ENCODE measurements at regions not wholly inside any gene's neighbourhood (a gene's known extent, or its start where the extent isn't known, plus 50 kb on each side); places are given as distances from the start of the nearest gene placed in this dataset.

GRCh38 chr18:72180689-72181088, 363.5 kb downstream of the CBLN2 start:
- no peak for TF ChIP-seq CTCF (conservative IDR thresholded peaks at IDR 0.05; ENCODE audit: low read depth, low read length)
- no peak overlapping the region for H3K4me3 ChIP-seq (ENCODE audit: low read depth, low read length)
- DNase-seq (ENCODE audit: low read depth), result no peak

DNA sequence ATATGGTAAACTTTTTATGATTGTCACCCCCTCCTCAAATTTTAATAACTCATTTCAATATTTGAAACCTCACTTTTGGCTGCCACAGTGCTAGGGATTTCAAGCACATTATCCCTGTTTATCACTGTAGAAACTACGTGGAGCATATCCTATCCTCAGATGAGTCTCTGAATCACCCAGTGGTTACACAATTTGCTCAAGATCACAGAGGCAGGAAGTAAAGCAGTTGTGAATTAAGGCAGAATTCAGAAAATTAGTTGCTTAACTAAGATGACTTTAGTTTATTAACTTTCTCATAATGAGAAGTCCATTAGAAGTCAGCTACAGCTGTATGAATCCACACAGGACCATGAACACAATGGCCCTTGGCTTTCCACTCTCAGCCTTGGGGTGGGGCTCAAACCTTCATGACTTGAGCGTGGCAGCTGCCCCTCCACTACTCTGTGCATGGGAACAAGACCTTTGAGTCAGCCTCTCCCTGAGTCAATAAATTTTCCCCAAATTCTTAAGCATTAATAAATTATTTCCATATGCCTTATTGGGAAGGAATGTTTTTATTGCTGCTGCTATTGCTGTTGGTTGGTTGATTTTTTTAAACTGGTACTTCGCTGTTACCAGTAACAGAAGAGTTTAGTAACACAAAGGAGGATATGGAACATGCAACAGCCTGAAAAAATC, 369.0 kb downstream of the CBLN2 start:
- H3K4me3 ChIP-seq (ENCODE audit: low read depth, low read length), result no peak overlapping the region
- DNase-seq (ENCODE audit: low read depth), result peak; percentile 2

GRCh38 chr18:72171596-72171995, 372.5 kb downstream of the CBLN2 start:
- no peak for DNase-seq (ENCODE audit: low read depth)
- no peak for TF ChIP-seq CTCF (conservative IDR thresholded peaks at IDR 0.05; ENCODE audit: low read depth, low read length)

More for the DNA sequence above, 369.0 kb downstream of the CBLN2 start:
- no peak for TF ChIP-seq CTCF (conservative IDR thresholded peaks at IDR 0.05; ENCODE audit: low read depth, low read length)

DNA sequence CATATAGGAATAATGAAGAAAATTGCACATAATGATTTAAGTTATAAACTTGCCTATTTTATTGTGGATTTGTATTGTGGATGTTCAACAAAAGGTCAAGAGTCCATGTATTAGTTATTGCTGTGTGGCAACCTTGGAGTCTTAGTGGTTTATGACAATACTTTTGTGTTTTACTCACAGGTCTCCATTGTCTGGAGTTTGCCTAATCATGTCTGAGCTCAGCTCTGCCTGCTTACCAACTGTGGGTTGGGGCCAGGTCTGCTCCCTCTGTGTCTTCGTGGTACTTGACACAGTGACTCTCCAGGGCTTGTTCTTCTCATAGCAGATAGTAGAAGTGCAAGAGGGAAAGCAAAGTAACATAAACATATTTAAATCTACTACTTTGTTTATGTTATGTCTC, 382.5 kb downstream of the CBLN2 start:
- no peak for DNase-seq (ENCODE audit: low read depth)
- no peak for TF ChIP-seq CTCF (conservative IDR thresholded peaks at IDR 0.05; ENCODE audit: low read depth, low read length)
- no peak overlapping the region for H3K4me3 ChIP-seq (ENCODE audit: low read depth, low read length)

More at GRCh38 chr18:72171596-72171995, 372.5 kb downstream of the CBLN2 start:
- H3K4me3 ChIP-seq (ENCODE audit: low read depth, low read length), result no peak overlapping the region

GRCh38 chr18:72160510-72161445, 383.4 kb downstream of the CBLN2 start:
- no peak for TF ChIP-seq CTCF (conservative IDR thresholded peaks at IDR 0.05; ENCODE audit: low read depth, low read length)
- H3K4me3 ChIP-seq (ENCODE audit: low read depth, low read length), result no peak overlapping the region
- no peak for DNase-seq (ENCODE audit: low read depth)

DNA sequence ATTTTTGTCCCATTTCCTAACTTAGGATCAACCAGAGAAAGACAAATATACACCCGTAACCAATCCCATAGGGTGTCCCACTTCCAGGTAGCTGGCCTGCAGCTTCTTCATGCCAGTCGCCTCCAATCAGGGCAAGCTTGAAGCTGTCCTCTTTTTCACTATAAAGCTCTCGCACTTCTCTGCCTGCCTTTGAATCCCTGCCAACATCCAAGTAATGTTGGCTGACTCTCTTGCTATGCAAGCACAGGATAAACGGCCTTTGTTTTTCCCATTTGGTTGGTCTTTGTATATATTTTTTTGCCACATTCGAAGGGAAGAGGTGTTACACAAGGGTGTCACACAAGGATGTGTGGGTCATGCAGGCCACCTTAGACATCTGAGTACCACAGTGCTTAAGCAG, 388.8 kb downstream of the CBLN2 start:
- no peak for TF ChIP-seq CTCF (conservative IDR thresholded peaks at IDR 0.05; ENCODE audit: low read depth, low read length)
- peak; percentile 16 for DNase-seq (ENCODE audit: low read depth)
- H3K4me3 ChIP-seq (ENCODE audit: low read depth, low read length), result no peak overlapping the region

All from choroid plexus epithelial cell (primary cell).